Motor neuron (in vitro differentiated cells): ENCODE measurements at regions not wholly inside any gene's neighbourhood (a gene's known extent, or its start where the extent isn't known, plus 50 kb on each side); places are given as distances from the start of the nearest gene placed in this dataset.
"Not testable (repeated sequence)": the region's sequence is repeated elsewhere in the genome, so short reads cannot be mapped to it uniquely, and the experiment has no call there.

Source experiments
- ATAC-seq, 8 experiments: fragments of 200-7000 bp; cut with Tn5 transposase; replicated peaks in 6 of 8; 2 replicates each; pipeline ENCODE4 v1.8.0; 2021; ENCODE audit warnings: mild to moderate bottlenecking in 8 of 8, moderate library complexity in 8 of 8
- H3K27ac ChIP-seq, 2 donors: fragments of 250-450 bp; sonication (Bioruptor Pico); 2 replicates each; pipeline ENCODE4 v1.9.0; 2021; ENCODE audit warnings: antibody characterized with exemption in 2 of 2, mild to moderate bottlenecking in 2 of 2, moderate library complexity in 1 of 2
- H3K4me1 ChIP-seq, 2 donors: fragments of 250-450 bp; sonication (Bioruptor Pico); replicated peaks in 1 of 2; 2 replicates each; pipeline ENCODE4 v1.6.1; 2021; ENCODE audit warnings: antibody characterized with exemption in 2 of 2, mild to moderate bottlenecking in 2 of 2, moderate library complexity in 1 of 2
- H3K4me3 ChIP-seq, 5 donors: fragments of 250-450 bp; sonication (Bioruptor Pico); 2 replicates each; pipeline ENCODE4 v1.9.0; 2021; ENCODE audit warnings: antibody characterized with exemption in 5 of 5, mild to moderate bottlenecking in 5 of 5, moderate library complexity in 4 of 5
- WGBS, 10 experiments: fragments of 450-650 bp; shearing (Covaris generic); methylation state at CpG; one replicate each; pipeline ENCODE4 v1.0.0; 2022; 5-methylcytosine and 5-hydroxymethylcytosine counted together
- in situ Hi-C, 9 experiments: fragments of 400-800 bp; cut with MboI; loops; one replicate each; pipeline ENCODE4 v1.15.0; 2021; ENCODE audit warnings: low sequenced_read_pairs in 9 of 9, low pct_unique_long_range_greater_than_20kb in 2 of 9; ENCODE audit not compliant: unreplicated experiment in 9 of 9

- Histone ChIP-seq H3K27ac (no peak overlapping the region), H3K4me3 (no peak overlapping the region), H3K4me1 (no peaks in the 10 kb centered on the region)
- in situ Hi-C loops = no loop called here
- 0 to 100% (median 83%) methylated on average over 1 of the region's 1 CpG; no CpG with 5 or more reads in 3 of the 10 experiments for WGBS, 10 experiments
- no peak for ATAC-seq
Measured at GRCh38 chr12:115308918-115309317, 624.9 kb upstream of the TBX3 start.

- Histone ChIP-seq H3K4me3 (no peak overlapping the region), H3K27ac (no peak overlapping the region), H3K4me1 (no peaks in the 10 kb centered on the region)
- no peak for ATAC-seq
- in situ Hi-C loops = no loop called here
- WGBS, 10 experiments = 50 to 100% (median 60%) methylated on average over 1 to 4 of the region's 4 CpGs; no CpG with 5 or more reads in 3 of the 10 experiments
Measured at GRCh38 chr12:115306380-115306779, 622.4 kb upstream of the TBX3 start.

DNA sequence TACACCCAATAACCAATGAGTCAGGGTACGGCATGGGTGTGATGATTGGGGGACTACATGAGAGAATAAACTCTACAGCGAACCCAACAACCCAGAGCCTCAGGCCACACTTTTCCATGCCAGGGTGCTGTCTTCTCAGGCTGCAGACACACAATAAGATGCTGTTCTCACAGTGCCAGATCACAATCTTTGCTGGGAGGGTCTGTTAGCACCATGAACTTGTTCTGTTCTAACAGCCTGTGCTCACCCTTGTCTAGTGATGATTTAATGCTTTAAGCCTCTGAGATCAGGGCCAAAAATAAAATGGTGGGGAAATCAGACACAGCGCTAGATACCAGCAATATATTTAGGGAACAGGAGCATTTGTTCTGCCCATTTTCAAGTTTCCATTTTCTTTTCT is 621.9 kb upstream of the TBX3 start:
- 63 to 100% (median 88%) methylated on average over 1 to 3 of the region's 3 CpGs; no CpG with 5 or more reads in 1 of the 10 experiments for WGBS, 10 experiments
- Histone ChIP-seq H3K27ac (no peak overlapping the region), H3K4me1 (no peaks in the 10 kb centered on the region), H3K4me3 (no peak overlapping the region)
- ATAC-seq = no peak
- in situ Hi-C loops = no loop called here

GRCh38 chr12:115305275-115305674 is 621.3 kb upstream of the TBX3 start:
- in situ Hi-C loops = no loop called here
- Histone ChIP-seq H3K4me1 (no peaks in the 10 kb centered on the region), H3K4me3 (no peak overlapping the region), H3K27ac (no peak overlapping the region)
- 33 to 100% (median 90%) methylated on average over 1 to 4 of the region's 4 CpGs; no CpG with 5 or more reads in 3 of the 10 experiments for WGBS, 10 experiments
- ATAC-seq = no peak

- in situ Hi-C loops = no loop called here
- ATAC-seq = peak in 1 of 8 experiments; percentile 40
- WGBS, 10 experiments = 33 to 94% (median 63%) methylated on average over 1 to 3 of the region's 4 CpGs; no CpG with 5 or more reads in 3 of the 10 experiments
- Histone ChIP-seq H3K4me1 (no peaks in the 10 kb centered on the region), H3K27ac (no peak overlapping the region), H3K4me3 (no peak overlapping the region)
Measured at GRCh38 chr12:115303723-115304309, 619.8 kb upstream of the TBX3 start.

DNA sequence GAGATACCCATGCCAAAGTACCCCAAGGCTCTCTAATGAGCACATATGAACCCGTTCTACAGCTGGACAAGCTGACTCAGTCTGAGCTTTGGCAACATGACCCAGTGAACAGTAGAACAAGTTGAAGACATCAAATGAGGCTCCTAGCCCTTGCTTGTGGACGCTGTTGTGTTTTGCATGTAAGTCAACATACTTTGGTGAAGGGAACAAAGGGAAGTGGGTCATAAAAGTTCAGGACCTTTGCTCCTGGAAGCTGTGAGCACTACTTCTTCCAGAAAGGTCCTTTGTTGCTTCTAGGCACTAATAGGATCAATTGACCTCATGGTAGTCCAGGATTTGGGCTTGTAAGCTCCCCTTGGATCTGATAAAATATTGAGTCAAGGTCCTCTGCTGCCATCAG is 613.5 kb upstream of the TBX3 start:
- 0 to 100% (median 68%) methylated on average over 1 to 2 of the region's 2 CpGs; no CpG with 5 or more reads in 3 of the 10 experiments for WGBS, 10 experiments
- no peak for ATAC-seq
- Histone ChIP-seq H3K4me3 (no peak overlapping the region), H3K4me1 (no peaks in the 10 kb centered on the region), H3K27ac (no peak overlapping the region)
- in situ Hi-C loops = no loop called here

DNA sequence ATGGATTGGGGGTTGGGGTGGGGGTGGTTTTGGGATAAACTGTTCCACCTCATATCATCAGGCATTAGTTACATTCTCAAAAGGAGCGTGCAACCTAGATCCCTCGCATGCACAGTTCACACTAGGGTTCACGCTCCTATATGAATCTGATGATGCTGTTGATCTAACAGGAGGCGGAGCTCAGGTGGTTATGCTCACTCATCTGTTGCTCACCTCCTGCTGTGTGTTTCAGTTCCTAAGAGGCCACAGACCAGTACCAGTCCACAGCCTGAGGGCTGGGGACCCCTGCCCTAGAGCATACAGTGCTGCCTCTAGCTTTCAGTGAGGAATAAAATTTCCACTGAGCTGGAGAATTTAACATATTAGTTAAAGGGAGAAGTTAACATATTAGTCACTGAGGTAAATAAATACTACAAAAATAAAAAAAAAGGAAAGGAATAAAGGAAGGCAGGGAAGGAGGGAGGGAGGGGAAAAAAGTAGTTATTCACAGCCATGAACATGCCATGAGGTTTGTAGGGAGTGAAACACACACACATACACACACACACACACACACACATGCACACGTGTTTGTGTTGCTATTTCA is 612.7 kb upstream of the TBX3 start:
- no peak overlapping the region for H3K4me3 ChIP-seq
- ATAC-seq = peak in 2 of 8 experiments; percentile 76 to 78
- 10 to 100% (median 89%) methylated on average over 1 to 4 of the region's 5 CpGs; no CpG with 5 or more reads in 2 of the 10 experiments for WGBS, 10 experiments
- in situ Hi-C loops = no loop called here
- no peaks in the 10 kb centered on the region for H3K4me1 ChIP-seq
- H3K27ac ChIP-seq = no peak overlapping the region

GRCh38 chr12:115295886-115296285 is 611.9 kb upstream of the TBX3 start:
- in situ Hi-C loops = no loop called here
- Histone ChIP-seq H3K4me1 (no peaks in the 10 kb centered on the region), H3K27ac (no peak overlapping the region), H3K4me3 (no peak overlapping the region)
- 60 to 100% (median 90%) methylated on average over 1 to 3 of the region's 3 CpGs; no CpG with 5 or more reads in 2 of the 10 experiments for WGBS, 10 experiments
- ATAC-seq = no peak

DNA sequence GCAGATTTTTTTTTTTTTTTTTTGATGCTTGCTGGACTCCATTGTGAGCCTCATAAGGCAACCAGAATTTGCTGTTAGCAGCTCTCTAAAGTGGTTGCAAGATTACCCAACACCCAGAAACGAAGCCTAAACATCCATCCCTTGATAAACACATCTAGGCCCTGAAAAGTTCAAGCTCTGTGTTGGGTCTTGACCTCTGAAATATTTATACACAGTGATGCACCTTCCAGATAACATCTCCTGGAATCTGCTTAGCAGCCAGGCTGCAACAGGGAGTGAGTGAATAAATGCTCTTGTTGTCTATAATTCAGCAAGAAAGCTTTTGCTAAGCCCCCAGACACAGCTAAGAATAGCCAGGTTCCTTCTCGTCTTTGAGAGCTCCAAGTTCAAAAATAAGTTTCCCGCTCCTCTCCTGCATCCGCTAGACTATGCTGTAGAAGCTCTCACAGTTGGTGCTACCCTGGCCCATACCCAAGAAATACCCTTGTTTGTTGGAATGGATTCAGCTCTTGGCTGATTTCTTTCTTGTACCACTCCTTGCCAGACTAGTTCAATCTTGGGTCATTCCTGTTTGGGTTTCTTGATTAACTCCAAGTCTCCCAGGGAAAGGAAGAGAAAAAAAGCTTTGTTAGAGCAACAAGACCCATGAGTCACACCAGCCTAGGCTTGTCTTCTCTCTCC is 610.6 kb upstream of the TBX3 start:
- H3K4me3 ChIP-seq = no peak overlapping the region
- no peak for ATAC-seq
- in situ Hi-C loops = no loop called here
- H3K27ac ChIP-seq = no peak overlapping the region
- WGBS, 10 experiments = 20 to 100% (median 67%) methylated on average over 1 to 4 of the region's 4 CpGs; no CpG with 5 or more reads in 3 of the 10 experiments
- no peaks in the 10 kb centered on the region for H3K4me1 ChIP-seq

- H3K4me1 ChIP-seq, ATAC-seq, H3K27ac ChIP-seq, in situ Hi-C loops, H3K4me3 ChIP-seq: not testable (repeated sequence)
- 33% methylated on average over 1 of the region's 10 CpGs; no CpG with 5 or more reads in 9 of the 10 experiments for WGBS, 10 experiments
Measured at GRCh38 chr12:115285429-115285828, 601.5 kb upstream of the TBX3 start.

GRCh38 chr12:115273456-115273855 is 589.5 kb upstream of the TBX3 start:
- 80 to 100% (median 86%) methylated on average over 1 to 2 of the region's 2 CpGs; no CpG with 5 or more reads in 4 of the 10 experiments for WGBS, 10 experiments
- no peak overlapping the region for H3K4me3 ChIP-seq
- H3K4me1 ChIP-seq = no peaks in the 10 kb centered on the region
- H3K27ac ChIP-seq = no peak overlapping the region
- no peak for ATAC-seq
- in situ Hi-C loops = no loop called here

GRCh38 chr12:115268451-115268850 is 584.5 kb upstream of the TBX3 start:
- in situ Hi-C loops = no loop called here
- Histone ChIP-seq H3K27ac (no peak overlapping the region), H3K4me1 (no peaks in the 10 kb centered on the region), H3K4me3 (no peak overlapping the region)
- no peak for ATAC-seq
- 44 to 100% (median 75%) methylated on average over 1 to 3 of the region's 4 CpGs; no CpG with 5 or more reads in 5 of the 10 experiments for WGBS, 10 experiments

GRCh38 chr12:115267891-115268290 is 583.9 kb upstream of the TBX3 start:
- WGBS, 10 experiments = 22 to 100% (median 77%) methylated on average over 1 to 3 of the region's 3 CpGs; no CpG with 5 or more reads in 4 of the 10 experiments
- in situ Hi-C loops = no loop called here

More at GRCh38 chr12:115267891-115268290, 583.9 kb upstream of the TBX3 start:
- ATAC-seq = no peak
- no peak overlapping the region for H3K4me3 ChIP-seq
- no peak overlapping the region for H3K27ac ChIP-seq
- H3K4me1 ChIP-seq = no peaks in the 10 kb centered on the region
